ENCODE measurements at regions not wholly inside any gene's neighbourhood (a gene's known extent, or its start where the extent isn't known, plus 50 kb on each side); places are given as distances from the start of the nearest gene placed in this dataset.

- DNase-seq (ENCODE audit: low spot score): peak; percentile 50
Measured at GRCh38 chr20:60512443-60512842, 554.2 kb downstream of the CDH26 start.

DNA sequence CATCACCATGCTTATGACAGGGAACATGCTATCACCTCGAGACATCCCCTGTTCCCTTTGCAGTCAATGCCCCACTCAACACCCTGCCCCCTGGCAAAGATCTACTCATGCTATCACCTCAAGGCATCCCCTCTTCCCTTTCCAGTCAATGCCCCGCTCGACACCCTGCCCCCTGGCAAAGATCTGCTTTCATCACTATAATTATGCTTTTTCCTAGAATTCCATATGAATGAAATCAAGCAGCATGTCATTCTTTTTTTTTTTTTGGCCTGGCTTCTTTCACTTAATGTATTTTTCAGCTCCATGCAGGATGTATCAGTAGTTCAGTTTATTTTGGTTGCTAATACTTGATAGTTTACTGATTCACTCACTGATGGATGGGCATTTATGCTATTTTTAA, 554.9 kb downstream of the CDH26 start:
- DNase-seq (ENCODE audit: low spot score): no peak

DNA sequence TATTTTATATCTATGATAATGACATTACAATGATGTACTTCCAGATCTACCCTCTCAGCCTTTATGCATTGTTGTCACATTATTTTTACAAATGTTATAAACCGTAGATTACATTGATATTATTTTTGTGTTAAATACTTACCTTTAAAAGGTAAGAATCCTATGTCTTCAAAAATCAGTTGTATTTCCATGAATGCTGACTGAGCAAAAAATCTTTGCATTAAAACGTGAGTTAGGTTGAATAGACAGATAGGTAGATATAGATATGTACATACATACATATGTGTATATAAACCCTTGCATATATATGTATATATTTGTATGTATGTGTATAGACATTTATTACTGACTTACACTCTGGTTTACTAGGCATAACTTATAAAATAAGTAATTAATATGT, 558.2 kb downstream of the CDH26 start:
- DNase-seq (ENCODE audit: low spot score): no peak

- DNase-seq (ENCODE audit: low spot score): no peak
Measured at GRCh38 chr20:60518022-60518421, 559.8 kb downstream of the CDH26 start.

DNA sequence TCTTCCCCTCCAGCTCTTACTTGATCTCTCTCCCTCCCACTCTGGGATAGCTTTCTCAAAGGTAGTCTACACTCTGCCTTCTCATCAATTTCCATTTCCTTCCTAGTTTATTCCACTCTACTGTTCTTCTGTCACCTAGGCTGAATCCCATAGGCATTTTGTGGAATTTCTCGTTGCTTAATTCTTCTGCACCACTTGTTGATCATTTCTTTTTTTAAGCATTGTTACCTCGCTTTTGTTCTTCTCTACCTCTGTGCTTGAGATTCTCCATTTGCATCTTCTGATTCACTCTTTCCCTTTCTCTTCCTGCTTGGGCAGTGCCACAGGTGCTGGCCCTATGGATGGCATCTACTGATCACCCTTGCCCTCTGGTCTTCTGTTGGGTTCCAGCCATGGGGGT, 567.2 kb downstream of the CDH26 start:
- no peak for DNase-seq (ENCODE audit: low spot score)

DNA sequence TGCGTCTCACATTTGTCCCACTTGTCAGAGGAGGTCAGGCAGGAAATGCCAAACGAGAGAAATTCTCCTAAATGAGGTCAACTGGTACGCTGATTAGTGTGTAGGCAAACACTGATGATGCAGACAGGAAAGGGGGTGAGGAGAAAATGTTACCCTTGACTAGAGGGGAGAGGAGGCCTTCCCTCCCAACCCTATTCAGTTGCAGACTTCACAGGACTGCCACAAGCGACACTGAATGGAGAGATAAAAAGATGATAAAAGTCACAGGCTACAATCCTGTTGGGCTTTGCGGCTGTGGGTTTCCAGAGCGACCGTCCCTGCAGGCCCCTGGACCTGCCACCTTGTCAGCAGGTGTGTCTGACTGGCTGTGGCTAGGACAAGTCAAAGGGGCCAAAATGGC, 569.4 kb downstream of the CDH26 start:
- DNase-seq (ENCODE audit: low spot score): no peak

DNA sequence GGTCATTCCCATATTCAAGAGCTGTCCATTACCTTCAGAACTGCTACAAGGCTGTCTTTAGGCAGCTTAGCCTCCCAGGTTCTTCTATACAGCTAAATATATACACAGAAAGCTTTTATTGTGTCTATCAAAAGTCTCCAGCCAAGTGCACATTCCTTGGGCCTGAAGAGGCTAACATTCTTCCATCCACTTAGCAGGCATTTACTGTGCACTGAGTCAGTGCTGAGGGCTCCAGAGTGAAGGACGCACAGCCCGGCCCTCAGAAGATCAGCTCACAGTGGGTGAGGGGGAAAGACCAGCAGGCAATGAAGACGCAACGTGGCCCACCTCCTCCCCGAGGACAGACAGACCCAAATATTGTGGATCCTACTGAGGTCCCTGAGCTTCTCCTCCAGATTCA, 569.9 kb downstream of the CDH26 start:
- DNase-seq (ENCODE audit: low spot score): no peak

GRCh38 chr20:60529149-60529548, 570.9 kb downstream of the CDH26 start:
- DNase-seq (ENCODE audit: low spot score): no peak

DNA sequence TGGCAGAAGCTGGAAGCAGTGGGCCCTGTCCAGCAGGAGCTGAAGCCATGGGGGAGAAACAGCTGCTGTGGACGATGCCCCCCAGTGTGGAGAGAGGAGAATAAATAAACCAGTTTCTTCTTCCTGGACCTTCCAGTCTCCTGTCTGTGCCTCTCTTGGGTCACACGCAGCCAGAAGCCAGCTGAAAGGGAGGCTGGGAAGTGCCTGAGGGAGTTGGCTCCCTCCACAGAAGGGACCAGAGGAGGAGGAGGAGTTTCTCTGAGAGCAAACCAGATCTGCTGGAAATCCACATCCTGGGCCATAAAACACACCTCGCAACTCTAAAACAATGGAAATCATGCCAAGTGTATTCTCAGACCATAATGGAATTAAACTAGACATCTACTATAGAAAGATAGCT, 577.0 kb downstream of the CDH26 start:
- no peak for DNase-seq (ENCODE audit: low spot score)

DNA sequence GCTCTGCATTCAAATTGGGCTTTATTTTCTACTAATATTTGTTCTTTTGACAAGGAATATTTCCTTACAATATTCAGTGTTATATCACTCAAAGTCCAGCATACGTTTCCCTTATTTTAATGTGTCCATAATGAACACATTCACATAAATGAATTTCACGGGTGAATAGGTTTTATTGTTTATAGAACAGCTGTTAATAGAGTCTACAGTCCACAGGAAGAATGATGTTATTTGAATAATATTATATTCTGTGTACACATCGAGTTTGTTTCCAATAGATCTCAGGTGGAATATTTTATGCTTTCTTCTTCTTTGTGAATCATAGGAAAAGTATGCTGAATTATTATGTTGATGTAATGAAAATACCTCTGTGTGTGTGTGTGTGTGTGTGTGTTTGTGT, 582.4 kb downstream of the CDH26 start:
- no peak for DNase-seq (ENCODE audit: low spot score)

DNA sequence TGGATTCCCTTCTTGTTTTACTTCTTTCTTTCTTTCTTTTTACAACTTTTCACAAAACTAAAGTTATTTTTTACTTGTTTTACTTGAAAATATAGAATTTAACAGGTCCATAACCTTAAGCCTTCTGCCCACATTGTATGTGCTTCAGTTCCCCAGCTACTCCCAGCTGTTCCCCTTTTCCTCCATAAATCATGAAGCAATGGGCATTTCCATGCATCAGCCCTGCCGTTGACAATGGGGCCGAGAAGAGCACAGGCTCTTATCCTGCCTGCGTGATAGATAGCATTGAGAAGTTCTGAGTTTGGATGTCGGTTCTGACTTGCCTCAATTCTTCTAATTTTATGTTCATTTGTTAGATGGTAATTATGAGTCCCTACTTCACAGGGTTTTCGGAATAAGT, 583.8 kb downstream of the CDH26 start:
- DNase-seq (ENCODE audit: low spot score): no peak

GRCh38 chr20:60543598-60543997, 585.4 kb downstream of the CDH26 start:
- DNase-seq (ENCODE audit: low spot score): no peak

- DNase-seq (ENCODE audit: low spot score): no peak
Measured at GRCh38 chr20:60553095-60553494, 594.9 kb downstream of the CDH26 start.

DNA sequence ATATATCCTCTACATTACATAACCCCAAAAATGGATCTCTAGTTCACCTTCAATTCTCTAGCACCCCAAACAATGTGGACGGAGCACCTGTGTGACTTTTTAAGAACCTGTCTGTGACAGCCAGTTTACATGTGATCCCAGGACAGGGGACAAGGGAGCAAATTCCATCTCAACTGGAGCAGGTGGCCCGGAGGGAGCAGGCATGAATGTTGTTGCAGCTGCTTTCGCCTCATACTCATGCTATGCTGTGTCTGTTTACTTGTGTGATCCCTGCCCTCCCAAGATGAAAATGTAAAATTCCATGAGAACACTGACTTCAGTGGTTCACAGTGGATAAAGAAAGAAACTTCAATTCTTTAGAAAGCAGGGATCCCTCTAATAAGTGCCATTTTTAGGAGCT, 600.3 kb downstream of the CDH26 start:
- no peak for DNase-seq (ENCODE audit: low spot score)

- DNase-seq (ENCODE audit: low spot score): peak; percentile 64
Measured at GRCh38 chr20:60559462-60559861, 601.2 kb downstream of the CDH26 start.

DNA sequence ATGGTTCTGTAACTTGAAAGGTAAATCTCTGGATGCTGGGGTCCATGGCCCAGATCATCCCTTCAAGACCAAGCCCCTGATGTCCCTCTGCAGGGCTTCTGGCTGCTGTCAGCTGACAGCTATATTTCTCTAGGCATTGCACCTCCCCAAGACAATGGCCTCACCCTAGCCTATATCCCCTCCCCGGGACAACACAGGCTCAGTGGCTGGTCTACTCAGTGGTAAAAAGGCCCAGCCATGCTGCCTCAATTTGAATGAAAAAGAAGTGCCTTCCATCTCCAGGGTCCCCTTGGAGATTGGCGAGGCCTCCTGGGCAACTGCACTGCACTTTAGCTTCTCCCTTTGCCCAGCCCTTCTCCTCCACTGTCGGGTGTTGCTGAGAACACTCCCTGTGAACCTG, 602.8 kb downstream of the CDH26 start:
- no peak for DNase-seq (ENCODE audit: low spot score)

GRCh38 chr20:60565083-60565482, 606.9 kb downstream of the CDH26 start:
- no peak for DNase-seq (ENCODE audit: low spot score)

DNA sequence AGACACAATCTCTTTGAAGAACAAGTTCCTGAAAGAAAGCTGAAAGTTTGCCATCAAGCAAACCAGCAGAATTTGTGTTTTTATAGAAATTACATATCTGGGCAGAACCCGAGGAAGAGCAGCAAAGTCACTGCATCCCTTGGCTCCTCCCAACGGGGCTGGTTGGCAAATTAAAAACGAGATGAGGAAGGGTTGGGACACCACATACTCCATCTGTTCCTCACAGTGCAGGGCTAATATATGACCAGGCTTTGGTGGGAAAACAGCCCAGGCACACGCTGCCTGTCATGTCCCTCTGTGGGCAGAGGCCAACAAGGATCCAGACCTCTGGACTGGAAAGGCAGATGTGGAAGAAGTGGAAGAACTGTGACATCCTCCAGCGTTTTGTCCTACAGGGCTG, 607.3 kb downstream of the CDH26 start:
- DNase-seq (ENCODE audit: low spot score): no peak

DNA sequence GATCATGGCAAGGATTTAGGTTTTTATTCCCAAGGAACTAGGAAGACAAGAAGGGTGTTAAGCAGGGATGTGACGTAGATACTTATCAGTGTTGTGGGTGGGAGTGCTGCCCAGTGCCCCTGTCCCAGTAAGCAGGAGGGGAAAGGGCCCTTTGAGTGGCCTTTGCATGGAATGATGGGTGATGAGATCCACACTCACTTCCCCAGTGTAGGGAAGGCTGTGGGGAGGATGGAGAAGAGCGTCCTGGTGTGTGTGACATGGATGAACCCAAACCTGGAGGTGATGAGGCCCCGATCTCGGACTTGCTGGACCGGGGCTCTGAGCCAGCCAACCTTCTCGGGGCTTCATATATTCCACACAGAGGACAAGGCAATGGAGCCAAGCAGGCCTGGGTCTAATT, 610.9 kb downstream of the CDH26 start:
- no peak for DNase-seq (ENCODE audit: low spot score)

DNA sequence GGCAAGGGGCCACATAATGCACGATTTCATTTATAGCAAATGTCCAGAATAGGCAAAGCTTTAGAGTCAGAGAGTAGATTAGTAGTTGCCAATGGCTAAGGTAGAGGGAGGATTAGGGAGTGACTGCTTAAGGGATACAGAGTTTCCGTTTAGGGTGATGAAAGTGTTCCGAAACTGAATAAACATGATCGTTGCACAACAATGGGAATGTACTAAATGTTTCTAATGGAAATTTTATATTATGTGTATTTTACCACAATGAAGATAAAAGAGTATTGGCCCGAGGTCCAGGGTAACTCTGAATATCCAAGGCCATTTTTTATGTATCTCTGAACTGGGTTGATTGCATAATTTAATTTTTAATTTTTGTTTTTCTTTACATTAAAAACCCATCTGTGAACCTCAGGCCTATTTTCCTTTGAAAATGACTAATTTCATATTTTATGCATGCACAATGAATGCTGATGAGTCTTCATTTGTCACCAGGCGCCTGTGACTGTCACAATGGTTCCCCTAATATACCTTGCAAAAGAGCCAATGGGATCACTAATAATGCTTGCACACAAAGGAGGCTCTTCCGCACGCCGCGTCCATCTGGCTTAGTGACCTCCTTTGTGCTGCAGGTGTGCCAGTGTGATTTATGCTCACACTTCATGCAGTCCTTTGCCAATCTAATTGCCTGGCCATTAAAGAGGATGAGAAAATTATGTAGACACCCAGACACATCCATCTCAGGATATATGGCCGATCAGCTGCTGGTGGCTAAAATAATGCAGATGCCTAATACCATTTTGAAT, 612.5 kb downstream of the CDH26 start:
- no peak for DNase-seq (ENCODE audit: low spot score)

DNA sequence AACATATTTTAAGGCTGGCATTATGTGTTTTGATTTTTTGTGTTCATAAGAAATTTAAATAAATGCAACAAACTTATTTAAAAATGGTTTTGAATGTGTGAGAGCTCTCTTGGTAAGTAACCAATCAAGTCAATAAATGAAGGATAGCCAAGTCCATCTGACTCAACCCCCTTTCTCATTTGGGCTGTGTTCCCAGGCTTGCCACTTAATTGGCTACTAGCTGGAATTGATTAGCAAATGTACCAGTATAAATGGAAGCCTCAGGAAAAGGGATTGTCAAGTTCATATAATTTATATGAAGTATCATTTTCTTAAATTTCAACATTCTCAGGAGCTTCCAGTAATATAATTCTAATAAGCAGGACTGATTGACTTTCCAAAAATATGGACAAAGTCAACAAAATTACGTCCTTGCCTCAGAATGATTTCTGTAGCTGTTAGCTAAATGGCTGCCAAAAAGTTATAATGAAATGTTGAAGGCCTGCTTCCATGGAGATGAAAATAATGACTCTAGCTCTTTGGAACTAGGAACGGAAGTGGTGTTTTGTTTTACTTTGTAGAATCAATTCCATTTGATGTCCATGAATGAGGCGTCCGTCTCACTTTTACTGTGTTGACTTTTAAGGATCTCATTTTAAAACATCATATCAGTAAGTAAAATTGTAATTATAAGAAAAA, 614.9 kb downstream of the CDH26 start:
- DNase-seq (ENCODE audit: low spot score): no peak

DNA sequence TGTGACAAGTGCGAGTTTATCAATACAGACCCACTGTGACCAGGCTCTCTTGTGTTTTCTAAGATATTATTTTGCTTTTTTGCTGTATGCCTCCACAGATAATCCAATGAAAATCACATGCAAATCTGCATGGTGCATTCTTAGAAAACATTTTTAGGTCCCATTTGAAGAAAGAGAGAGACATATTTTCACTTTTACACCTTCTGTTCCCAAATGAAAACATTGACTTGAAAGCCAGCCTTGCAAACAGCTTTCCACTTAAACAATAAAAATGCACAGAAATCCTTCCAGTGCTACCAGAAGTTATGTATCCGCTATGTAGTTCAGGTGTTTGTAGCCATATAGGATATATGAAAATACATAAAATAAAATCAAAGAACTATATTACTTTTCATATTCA, 618.0 kb downstream of the CDH26 start:
- DNase-seq (ENCODE audit: low spot score): no peak

- DNase-seq (ENCODE audit: low spot score): no peak
Measured at GRCh38 chr20:60579941-60580515, 621.8 kb downstream of the CDH26 start.

All from ecto neural progenitor cell (in vitro differentiated cells).